ENCODE measurements at regions not wholly inside any gene's neighbourhood (a gene's known extent, or its start where the extent isn't known, plus 50 kb on each side); places are given as distances from the start of the nearest gene placed in this dataset.

- TF ChIP-seq, protein P1, sequence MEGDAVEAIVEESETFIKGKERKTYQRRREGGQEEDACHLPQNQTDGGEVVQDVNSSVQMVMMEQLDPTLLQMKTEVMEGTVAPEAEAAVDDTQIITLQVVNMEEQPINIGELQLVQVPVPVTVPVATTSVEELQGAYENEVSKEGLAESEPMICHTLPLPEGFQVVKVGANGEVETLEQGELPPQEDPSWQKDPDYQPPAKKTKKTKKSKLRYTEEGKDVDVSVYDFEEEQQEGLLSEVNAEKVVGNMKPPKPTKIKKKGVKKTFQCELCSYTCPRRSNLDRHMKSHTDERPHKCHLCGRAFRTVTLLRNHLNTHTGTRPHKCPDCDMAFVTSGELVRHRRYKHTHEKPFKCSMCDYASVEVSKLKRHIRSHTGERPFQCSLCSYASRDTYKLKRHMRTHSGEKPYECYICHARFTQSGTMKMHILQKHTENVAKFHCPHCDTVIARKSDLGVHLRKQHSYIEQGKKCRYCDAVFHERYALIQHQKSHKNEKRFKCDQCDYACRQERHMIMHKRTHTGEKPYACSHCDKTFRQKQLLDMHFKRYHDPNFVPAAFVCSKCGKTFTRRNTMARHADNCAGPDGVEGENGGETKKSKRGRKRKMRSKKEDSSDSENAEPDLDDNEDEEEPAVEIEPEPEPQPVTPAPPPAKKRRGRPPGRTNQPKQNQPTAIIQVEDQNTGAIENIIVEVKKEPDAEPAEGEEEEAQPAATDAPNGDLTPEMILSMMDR (IDR thresholded peaks at IDR 0.05): no peak
- TF ChIP-seq ZBTB33 (IDR thresholded peaks at IDR 0.05; ENCODE audit: borderline replicate concordance, low read depth) (no peak), POLR2AphosphoS5 (IDR thresholded peaks at IDR 0.05; ENCODE audit: low read depth, low read length) (no peak), YY1 (IDR thresholded peaks at IDR 0.05; ENCODE audit: low read depth) (no peak), USF1 (IDR thresholded peaks at IDR 0.05; ENCODE audit: borderline replicate concordance, low read depth) (no peak), EP300 (IDR thresholded peaks at IDR 0.05; ENCODE audit: borderline replicate concordance in 1 of 2, low read depth in 1 of 2, low read length in 1 of 2) (no peak), TAF1 (IDR thresholded peaks at IDR 0.05; ENCODE audit: borderline replicate concordance, low read depth, low read length) (no peak), RAD21 (IDR thresholded peaks at IDR 0.05; ENCODE audit: low read length) (no peak), MXI1 (IDR thresholded peaks at IDR 0.05; ENCODE audit: low read depth, low read length) (no peak), SMC3 (IDR thresholded peaks at IDR 0.05; ENCODE audit: low read depth, low read length) (no peak), JUND (IDR thresholded peaks at IDR 0.05) (no peak), RFX5 (IDR thresholded peaks at IDR 0.05; ENCODE audit: low read length) (no peak), MEF2A (IDR thresholded peaks at IDR 0.05; ENCODE audit: borderline replicate concordance, low read depth) (no peak)
- TF ChIP-seq, protein P2, sequence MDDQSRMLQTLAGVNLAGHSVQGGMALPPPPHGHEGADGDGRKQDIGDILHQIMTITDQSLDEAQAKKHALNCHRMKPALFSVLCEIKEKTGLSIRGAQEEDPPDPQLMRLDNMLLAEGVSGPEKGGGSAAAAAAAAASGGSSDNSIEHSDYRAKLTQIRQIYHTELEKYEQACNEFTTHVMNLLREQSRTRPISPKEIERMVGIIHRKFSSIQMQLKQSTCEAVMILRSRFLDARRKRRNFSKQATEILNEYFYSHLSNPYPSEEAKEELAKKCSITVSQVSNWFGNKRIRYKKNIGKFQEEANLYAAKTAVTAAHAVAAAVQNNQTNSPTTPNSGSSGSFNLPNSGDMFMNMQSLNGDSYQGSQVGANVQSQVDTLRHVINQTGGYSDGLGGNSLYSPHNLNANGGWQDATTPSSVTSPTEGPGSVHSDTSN (IDR thresholded peaks at IDR 0.05): no peak
Observed at GRCh38 chr2:56718413-56718812, 534.6 kb downstream of the CCDC85A start.
